Kidney tubule cell (primary cell): ENCODE measurements at regions not wholly inside any gene's neighbourhood (a gene's known extent, or its start where the extent isn't known, plus 50 kb on each side); places are given as distances from the start of the nearest gene placed in this dataset.

Experiments used
- DNase-seq: peaks from one replicate; pipeline ENCODE4 v3.0.0-alpha.2; 2018; ENCODE audit warnings: low spot score

- no peak for DNase-seq
These were observed 231.7 kb upstream of the CDH12 start for GRCh38 chr5:23084815-23085214.

DNA sequence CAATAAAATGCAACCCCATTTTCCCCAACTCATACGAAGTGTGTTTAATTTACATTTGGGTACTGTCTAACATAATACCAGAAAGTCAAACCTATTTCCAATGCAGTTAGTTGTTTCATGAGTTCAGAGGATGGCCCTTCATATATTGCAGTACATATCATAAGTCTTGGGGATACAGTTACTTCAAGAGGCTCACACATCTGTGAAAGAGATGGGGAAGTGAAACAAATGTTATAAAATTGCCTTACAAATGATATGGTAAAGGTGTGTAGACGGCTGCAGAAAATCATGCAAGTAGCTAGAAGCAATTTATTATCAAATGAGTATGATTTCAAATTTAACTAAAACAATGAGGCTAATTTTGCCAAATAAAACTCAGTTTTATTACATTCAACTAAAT, 219.0 kb upstream of the CDH12 start:
- DNase-seq: no peak

- no peak for DNase-seq
These were observed 218.5 kb upstream of the CDH12 start for GRCh38 chr5:23071682-23072081.

DNA sequence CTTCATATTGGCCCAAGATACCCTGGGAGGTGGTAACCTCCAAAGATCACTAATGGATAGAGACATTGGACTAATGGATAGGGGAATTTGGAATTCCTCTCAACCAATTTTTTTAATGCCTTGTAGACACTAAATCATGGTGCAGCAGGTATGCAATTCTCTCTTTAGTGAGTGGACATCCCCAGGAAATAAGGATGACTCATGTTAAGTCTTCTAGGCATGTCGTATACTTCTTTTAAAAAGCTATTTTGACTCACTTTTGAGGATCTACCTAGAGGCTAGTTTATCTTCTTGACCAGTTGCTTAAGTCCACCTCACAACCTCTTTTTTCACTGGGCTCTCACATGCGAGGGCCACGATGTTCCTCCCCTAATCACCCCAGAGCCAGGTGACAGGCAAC, 211.6 kb upstream of the CDH12 start:
- DNase-seq: no peak

DNA sequence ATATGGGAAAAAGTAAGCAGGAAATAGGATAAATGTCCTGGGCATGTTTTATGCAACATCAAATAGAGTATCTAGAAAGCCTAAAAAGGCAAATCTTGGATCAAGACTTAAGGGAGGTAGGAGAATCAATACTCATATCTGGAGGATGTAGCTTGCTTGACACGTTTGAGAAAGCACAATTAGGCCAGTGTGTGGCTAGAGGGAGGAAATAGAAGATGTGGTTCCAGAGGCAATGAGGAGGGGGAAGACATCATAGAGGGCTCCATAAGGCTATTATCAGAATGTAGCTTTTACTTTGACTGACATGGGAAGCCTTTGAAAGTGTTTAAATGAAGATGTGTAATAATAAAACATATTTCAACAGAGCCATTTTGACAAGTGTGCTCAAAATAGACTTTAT, 200.7 kb upstream of the CDH12 start:
- no peak for DNase-seq

DNA sequence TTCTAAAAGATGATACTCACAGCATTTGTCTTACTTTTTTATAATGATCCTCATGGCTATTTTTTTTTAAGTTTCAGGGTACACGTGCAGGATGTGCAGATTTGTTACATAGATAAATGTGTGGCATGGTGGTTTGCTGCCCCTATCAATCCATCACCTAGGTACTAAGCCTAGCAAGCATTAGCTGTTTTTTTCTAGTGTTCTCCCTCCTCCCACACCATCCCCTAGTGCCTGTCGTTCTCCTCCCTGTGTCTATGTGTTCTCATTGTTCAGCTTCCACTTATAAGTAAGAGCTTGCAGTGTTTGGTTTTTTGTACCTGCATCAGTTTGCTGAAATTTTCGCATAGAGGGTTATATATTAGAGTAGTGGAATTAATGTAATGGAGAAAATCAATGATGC, 189.1 kb upstream of the CDH12 start:
- DNase-seq: no peak

GRCh38 chr5:23035555-23036090, 182.5 kb upstream of the CDH12 start:
- DNase-seq: no peak

DNA sequence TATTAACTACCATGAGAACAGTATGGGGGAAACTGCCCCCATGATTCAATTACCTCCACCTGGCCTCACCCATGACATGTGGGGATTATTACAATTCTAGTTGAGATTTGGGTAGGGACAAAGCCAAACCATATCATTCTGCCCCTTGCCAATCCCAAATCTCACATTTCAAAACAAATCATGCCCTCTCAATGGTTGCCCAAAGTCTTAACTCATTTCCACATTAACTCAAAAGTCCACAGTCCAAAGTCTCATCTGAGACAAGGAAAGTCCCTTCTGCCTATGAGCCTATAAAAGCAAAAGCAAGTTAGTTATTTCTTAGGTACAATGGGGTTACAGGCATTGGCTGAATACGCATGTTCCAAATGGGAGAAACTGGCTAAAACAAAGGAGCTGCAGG, 180.7 kb upstream of the CDH12 start:
- no peak for DNase-seq

DNA sequence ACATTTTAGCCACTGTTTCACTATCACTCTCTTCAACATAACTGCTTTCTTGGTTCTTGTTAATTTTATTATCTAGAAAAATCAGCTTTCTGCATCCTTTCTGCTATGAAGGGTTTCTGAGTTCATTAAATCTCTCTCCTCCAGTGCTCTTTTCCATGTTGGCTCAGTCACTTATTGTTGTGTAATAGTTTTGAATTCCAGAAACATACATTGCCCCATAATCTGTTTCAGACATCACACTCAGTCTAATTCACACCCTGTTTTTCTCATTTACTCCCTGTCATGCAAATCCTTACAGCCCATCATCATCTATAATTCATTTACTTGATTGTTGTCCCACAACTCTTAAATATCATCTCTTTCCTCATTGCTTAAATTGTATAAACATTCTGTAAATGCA, 176.1 kb upstream of the CDH12 start:
- no peak for DNase-seq

DNA sequence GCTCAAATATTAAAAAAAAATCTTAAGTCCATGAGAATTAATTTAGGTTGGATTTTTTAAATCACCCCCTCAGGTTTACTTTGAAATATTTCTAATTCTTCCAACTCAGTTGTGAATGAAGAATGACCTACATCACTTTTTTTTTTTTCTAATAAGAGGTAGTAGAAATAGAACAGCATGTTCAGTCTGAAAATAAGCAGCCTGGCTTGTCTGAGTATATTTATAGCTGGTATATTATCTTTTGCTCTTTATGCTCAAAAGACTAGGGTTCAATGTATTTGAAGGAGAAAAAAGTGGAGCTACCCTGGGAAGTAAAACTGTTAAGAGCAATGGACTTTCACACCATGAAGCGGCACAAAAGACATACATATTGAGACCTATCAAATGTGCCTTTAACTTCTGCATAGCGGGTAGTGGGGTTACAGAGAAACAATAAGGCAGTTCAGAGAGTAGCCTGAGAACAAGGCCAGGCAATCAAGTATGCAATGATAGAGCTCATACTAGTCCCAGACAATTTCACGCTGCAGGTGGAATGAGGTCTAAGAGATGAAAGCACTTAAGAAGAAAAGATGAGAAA, 175.4 kb upstream of the CDH12 start:
- no peak for DNase-seq

GRCh38 chr5:23027830-23028229, 174.7 kb upstream of the CDH12 start:
- DNase-seq: no peak

- no peak for DNase-seq
These were observed 174.2 kb upstream of the CDH12 start for GRCh38 chr5:23027331-23027730.

- no peak for DNase-seq
These were observed 173.4 kb upstream of the CDH12 start for GRCh38 chr5:23026252-23027170.

DNA sequence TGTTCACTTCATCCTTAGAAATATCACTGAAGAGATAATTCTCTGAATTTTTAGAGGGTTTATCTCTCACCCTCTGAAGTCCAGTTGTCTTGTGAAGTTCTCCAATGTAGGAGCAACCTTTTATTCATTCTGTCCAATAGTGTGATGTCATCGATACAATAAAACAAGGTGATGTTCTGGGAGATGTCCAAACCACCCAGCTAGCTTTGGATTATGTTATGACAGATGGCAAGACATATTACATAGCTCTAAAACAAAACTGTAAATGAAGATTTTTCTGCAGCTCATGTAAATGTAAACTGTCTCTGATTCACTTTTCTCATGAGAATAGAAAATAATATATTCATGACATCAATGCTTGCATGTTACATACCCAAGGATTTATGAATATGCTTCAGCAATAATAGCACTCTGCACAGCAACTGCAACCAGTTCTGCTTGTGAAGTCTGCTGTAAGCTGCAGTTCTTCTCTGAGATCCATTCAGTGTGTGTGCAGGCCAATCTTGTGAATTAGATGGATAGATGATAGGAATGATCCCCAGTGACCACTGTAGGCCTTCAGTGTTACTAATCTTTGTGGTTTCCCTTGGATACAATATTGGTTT, 172.6 kb upstream of the CDH12 start:
- no peak for DNase-seq

- no peak for DNase-seq
These were observed 171.3 kb upstream of the CDH12 start for GRCh38 chr5:23024470-23024869.

DNA sequence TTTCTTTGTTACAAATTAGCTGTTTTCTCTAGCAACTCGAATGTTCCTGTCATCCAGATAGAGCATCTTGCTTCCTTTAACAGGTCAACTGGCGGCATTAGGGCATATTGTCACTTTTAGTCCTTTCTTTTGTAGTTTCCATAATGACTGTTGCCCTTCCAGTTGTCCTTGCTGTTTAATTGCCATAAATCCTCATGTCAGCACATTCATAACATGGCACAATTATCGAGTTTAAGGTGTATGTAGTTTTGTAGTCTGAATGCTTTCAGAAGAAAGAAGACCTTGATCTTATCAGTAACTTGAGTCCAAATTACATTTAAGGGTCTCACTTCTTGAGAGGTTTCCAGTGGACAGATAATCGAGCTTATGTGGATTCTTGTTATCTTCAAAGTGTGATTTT, 161.7 kb upstream of the CDH12 start:
- DNase-seq: no peak

DNA sequence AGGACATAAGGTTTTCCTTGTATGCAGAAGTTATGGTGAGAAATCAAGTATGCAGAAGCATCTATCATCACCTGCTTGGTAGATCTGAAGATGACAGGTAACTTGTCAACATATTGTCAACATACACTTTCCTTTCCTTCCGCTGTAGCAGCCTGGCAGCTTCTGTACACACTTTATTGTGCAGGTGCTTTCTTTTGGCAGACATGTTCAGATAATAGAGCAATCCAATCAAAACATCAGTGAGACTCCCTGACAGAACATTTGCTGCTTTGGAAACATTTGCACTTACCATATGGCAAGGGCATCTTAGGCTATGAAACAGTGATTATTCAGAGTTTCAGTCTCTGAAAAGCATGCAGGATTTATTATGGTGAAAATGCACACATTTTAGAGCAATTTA, 161.1 kb upstream of the CDH12 start:
- DNase-seq: no peak

GRCh38 chr5:23013395-23013998, 160.4 kb upstream of the CDH12 start:
- DNase-seq: no peak

GRCh38 chr5:23012842-23013241, 159.7 kb upstream of the CDH12 start:
- no peak for DNase-seq

GRCh38 chr5:23007762-23008161, 154.6 kb upstream of the CDH12 start:
- no peak for DNase-seq

GRCh38 chr5:23007236-23007635, 154.1 kb upstream of the CDH12 start:
- DNase-seq: no peak

- no peak for DNase-seq
These were observed 148.0 kb upstream of the CDH12 start for GRCh38 chr5:23001120-23001519.

DNA sequence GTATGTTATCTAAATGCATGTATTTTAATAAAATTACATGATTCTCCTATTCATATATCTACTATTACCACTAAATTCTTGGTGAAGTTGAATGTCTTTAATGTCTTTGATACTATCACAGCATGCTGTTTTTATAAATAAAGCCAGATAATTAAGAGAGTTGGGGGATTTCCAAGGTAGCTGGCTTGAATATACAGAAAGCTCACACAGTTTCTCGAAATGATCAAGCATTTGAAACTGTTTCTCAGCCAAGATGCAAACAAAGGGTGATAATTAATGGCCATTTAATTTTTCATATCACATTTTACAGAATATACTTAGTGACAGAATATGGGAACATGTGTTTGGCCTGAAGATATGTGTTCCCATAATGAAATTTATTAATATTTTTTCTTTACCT, 145.6 kb upstream of the CDH12 start:
- no peak for DNase-seq
